ENCODE measurements at regions not wholly inside any gene's neighbourhood (a gene's known extent, or its start where the extent isn't known, plus 50 kb on each side); places are given as distances from the start of the nearest gene placed in this dataset.

- no peak for TF ChIP-seq CTCF (IDR thresholded peaks at IDR 0.05; ENCODE audit: unreplicated experiment)
- Mint-ChIP-seq H3K27ac (no peak overlapping the region), H3K4me1 (peaks cover 28% of the 10 kb centered on the region), H3K27me3 (ENCODE audit: low read depth) (no peaks in the 10 kb centered on the region), H3K9me3 (no peaks in the 10 kb centered on the region), H3K4me3 (no peak overlapping the region), H3K36me3 (no peaks in the 10 kb centered on the region)
- no peak for DNase-seq (ENCODE audit: low spot score in 2 of 2, unreplicated experiment in 2 of 2)
Measured at GRCh38 chr2:226429476-226429875, 370.1 kb downstream of the IRS1 start.

GRCh38 chr2:226427538-226428307 lies 371.9 kb downstream of the IRS1 start:
- no peak for DNase-seq (ENCODE audit: low spot score in 2 of 2, unreplicated experiment in 2 of 2)
- TF ChIP-seq CTCF (IDR thresholded peaks at IDR 0.05; ENCODE audit: unreplicated experiment), result no peak
- no peaks in the 10 kb centered on the region for H3K27me3 Mint-ChIP-seq (ENCODE audit: low read depth)

GRCh38 chr2:226426292-226426736 lies 373.3 kb downstream of the IRS1 start:
- DNase-seq (ENCODE audit: low spot score in 2 of 2, unreplicated experiment in 2 of 2), result no peak
- Mint-ChIP-seq H3K4me3 (no peak overlapping the region), H3K4me1 (peaks cover 35% of the 10 kb centered on the region), H3K9me3 (no peaks in the 10 kb centered on the region), H3K36me3 (no peaks in the 10 kb centered on the region), H3K27me3 (ENCODE audit: low read depth) (no peaks in the 10 kb centered on the region), H3K27ac (no peak overlapping the region)
- TF ChIP-seq CTCF (IDR thresholded peaks at IDR 0.05; ENCODE audit: unreplicated experiment), result no peak

More at GRCh38 chr2:226427538-226428307, 371.9 kb downstream of the IRS1 start:
- Mint-ChIP-seq H3K4me3 (no peak overlapping the region), H3K4me1 (peaks cover 42% of the 10 kb centered on the region), H3K27ac (no peak overlapping the region), H3K36me3 (no peaks in the 10 kb centered on the region), H3K9me3 (no peaks in the 10 kb centered on the region)

- TF ChIP-seq CTCF (IDR thresholded peaks at IDR 0.05; ENCODE audit: unreplicated experiment), result no peak
Measured at GRCh38 chr2:226424971-226425370, 374.6 kb downstream of the IRS1 start.

GRCh38 chr2:226423498-226423960 lies 376.1 kb downstream of the IRS1 start:
- Mint-ChIP-seq H3K27ac (peak overlapping the region; percentile 77), H3K36me3 (no peaks in the 10 kb centered on the region), H3K4me3 (peak overlapping the region; percentile 40), H3K27me3 (ENCODE audit: low read depth) (no peaks in the 10 kb centered on the region), H3K9me3 (no peaks in the 10 kb centered on the region), H3K4me1 (peaks cover 32% of the 10 kb centered on the region)
- TF ChIP-seq CTCF (IDR thresholded peaks at IDR 0.05; ENCODE audit: unreplicated experiment), result no peak
- DNase-seq (ENCODE audit: low spot score in 2 of 2, unreplicated experiment in 2 of 2), result no peak

More at GRCh38 chr2:226424971-226425370, 374.6 kb downstream of the IRS1 start:
- H3K4me3 Mint-ChIP-seq, result peak overlapping the region; percentile 3
- no peaks in the 10 kb centered on the region for H3K27me3 Mint-ChIP-seq (ENCODE audit: low read depth)
- H3K27ac Mint-ChIP-seq, result peak overlapping the region; percentile 84
- no peaks in the 10 kb centered on the region for H3K9me3 Mint-ChIP-seq
- DNase-seq (ENCODE audit: low spot score in 2 of 2, unreplicated experiment in 2 of 2), result no peak
- peaks cover 35% of the 10 kb centered on the region for H3K4me1 Mint-ChIP-seq
- H3K36me3 Mint-ChIP-seq, result no peaks in the 10 kb centered on the region
